ENCODE measurements at regions not wholly inside any gene's neighbourhood (a gene's known extent, or its start where the extent isn't known, plus 50 kb on each side); places are given as distances from the start of the nearest gene placed in this dataset.

- TF ChIP-seq EZH2phosphoT487 (IDR thresholded peaks at IDR 0.05; ENCODE audit: low read length) = no peak
- TF ChIP-seq EZH2 (optimal IDR thresholded peaks at IDR 0.05; ENCODE audit: low read depth, low read length) = no peak
Observed at GRCh38 chr2:15763822-15764682, 172.4 kb downstream of the DDX1 start.
